SKM-1 treated with dmso at 0.1 percent for 144 hours (cell line): ENCODE measurements at regions not wholly inside any gene's neighbourhood (a gene's known extent, or its start where the extent isn't known, plus 50 kb on each side); places are given as distances from the start of the nearest gene placed in this dataset.
A peak's percentile ranks its signal among the peaks of the same experiment; 100 is the strongest.
"Not testable (repeated sequence)": the region's sequence is repeated elsewhere in the genome, so short reads cannot be mapped to it uniquely, and the experiment has no call there.

Source experiments
- DNase-seq: peaks from one replicate; lab custom pipeline; 2025; ENCODE audit not compliant: unreplicated experiment; lab: John Stamatoyannopoulos, UW

DNA sequence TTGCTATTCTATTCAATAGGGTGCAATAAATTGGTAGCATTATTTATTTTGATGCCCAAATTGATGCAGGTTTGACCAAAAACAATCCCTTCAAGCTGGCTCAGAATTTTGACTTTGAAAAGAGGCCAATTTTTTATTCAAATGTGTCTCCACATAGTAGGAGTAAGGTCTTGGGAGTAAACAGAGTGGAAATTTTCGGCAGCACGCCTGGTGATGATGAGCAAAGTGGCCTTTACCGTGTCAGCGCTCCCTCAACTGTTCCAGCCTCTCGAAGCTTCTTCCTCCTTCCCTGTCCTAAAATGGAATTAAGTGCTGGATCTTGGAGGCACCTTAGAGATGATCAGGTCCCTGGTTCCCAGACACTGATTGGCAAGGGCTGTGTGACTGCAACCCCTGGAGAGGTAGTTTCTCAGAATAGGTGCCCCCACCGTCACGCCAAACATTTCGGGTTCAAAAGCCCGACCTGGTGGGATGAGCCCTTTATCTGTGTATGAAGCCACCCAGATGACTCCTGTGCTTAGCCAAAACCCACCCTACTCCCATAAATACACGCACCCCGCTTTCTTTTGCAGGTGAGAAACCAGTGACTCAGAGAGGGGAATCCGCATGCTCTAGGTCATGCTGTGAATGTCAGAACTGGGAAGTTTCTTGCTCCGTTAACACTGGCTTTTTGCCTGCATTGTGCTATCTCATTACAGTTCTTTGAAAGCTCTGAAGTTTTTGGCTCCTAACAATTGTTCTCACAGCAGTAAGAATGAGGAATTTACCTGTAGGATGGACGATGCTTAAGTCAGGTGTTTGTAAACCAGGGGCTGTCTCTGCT lies 89.1 kb downstream of the CRYGS start:
- no peak for DNase-seq

DNA sequence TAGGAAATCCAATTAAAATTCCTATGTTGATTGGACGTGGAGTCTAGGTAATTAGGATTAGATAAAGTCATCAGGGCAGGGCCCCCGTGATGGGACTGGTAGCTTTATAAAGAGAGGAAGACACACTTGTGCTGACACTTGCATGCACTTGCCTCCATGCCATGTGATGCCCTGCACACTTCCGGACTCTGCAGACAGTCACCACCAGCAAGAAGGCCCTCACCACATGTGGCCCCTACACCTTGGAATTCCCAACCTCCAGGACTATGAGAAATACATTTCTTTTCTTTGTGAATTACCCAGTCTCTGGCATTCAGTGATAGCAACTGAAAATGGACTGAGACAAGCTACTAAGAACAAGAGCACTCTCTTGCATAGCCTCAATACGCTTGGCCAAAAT lies 90.6 kb downstream of the CRYGS start:
- no peak for DNase-seq

DNA sequence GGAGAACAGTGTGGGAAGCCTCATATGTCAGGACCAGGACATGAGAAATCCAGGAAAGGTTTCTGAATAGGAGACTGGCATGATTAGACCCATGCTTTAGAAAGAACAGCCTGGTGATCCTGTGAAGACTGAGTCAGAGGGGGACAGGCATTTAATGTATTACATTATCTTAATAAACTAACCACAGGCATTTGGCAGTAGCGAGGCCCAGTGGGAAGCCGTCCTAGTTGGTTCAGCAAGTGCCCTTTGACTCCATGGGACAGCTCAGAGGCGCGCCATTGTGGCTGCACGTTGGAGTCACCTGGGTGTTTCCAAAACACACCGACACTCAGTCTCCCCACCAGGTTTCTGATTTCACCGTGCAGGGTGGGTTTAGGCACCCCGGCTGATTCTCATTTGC lies 90.5 kb upstream of the DGKG start:
- DNase-seq: no peak

DNA sequence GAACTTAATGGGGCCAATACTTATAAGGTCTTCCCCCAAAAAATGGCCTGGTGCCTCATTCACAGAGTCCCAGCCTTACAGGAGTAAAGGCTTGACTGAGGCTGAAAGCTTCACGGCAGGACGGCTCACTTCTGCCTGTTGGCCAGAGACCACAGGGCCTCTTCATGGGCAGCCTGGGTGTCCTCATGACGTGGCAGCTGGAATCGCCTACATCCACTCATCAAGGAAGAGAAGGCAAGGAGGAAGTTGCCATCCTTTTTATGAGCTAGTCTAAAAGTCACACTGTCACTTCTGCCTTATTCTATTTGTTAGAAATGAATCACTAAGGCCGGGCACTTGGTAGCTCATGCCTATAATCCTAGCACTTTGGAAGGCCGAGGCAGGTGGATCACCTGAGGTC lies 89.3 kb upstream of the DGKG start:
- DNase-seq: no peak

DNA sequence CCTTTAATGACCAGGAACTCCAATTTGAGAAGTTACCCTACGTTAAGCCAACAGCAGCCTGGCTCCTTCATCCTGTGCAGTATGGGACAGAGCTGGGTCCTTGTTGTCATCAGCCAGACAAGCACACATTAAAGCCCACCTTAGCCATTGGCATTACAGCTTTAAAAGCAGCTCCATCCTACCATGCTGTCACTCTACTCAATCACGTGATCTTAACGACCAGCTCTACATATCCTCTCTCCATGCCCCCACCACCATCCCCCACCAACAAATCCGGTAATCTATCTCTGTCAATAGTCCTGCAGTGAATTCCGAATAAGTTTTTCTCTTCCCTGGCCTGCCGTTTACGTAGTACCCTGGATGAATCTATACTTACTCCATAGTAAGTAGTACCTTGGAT lies 82.9 kb upstream of the DGKG start:
- no peak for DNase-seq

DNA sequence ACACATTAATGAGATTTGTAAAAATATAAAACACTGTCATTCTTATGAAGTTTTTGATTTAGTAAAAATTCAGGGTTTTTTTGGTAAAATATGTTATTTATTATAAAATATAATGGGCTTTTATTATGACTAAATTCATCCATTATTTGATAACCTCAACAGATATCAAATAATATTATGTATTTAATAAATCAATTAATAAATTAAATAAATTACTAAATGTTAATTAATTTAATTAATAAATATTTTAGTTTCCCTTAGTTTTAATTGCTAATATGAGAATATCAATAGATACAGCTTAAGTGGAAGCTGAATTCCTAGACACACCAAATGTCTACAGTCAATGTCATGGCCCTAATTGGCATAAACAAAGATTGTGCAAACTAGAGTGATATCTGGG lies 82.3 kb upstream of the DGKG start:
- DNase-seq: no peak

DNA sequence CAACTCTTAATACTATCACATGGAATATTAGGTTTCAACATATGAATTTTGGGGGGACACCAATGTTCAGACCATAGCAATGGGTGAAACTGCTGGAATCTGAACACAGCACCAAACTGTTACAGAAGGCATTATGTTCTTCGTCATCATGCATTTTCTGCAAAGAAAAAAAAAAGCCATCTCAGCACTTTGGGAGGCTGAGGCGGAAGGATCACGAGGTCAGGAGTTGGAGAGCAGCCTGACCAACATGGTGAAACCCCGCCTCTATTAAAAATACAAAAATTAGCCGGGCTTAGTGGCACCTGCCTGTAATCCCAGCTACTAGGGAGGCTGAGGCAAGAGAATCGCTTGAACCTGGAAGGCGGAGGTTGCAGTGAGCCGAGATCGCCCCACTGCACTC lies 80.9 kb upstream of the DGKG start:
- DNase-seq: not testable (repeated sequence)

DNA sequence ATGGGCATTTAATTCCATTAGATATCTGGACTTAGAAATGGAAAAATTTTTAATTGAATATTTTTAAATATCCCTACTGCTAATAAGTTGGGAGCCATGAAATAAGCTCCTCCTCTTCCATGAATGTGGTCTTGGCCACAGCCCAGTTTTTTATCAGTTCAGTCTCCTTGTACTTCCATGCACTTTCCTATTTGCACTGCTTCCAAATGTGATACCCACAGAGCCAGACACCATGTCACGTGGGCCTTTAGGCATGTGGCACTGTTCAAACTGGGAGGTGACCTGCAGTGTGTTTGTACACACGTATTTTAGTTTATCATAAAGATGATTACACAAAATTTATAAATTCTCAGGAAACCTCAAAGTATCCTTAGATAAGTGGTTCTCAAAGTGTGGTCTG lies 80.1 kb upstream of the DGKG start:
- DNase-seq: no peak

DNA sequence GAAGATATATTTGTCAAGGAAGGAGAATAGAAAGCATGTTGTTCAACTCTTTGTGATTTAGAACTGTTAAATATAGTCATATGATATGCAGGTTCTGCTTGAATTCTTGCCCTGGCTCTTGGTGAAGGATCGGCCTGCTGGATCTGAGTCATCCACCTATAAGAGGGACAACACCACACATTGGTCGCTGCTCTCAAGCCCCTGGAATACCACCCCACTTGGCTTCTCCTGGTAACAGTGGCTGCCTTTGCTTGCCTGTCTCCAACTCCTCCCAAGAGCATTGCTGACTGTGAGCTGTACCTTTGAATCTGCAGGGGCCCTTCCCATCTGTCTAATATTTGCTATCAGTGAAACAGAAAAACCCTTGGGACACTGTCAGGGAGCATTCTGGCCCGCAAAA lies 78.9 kb upstream of the DGKG start:
- DNase-seq: no peak

DNA sequence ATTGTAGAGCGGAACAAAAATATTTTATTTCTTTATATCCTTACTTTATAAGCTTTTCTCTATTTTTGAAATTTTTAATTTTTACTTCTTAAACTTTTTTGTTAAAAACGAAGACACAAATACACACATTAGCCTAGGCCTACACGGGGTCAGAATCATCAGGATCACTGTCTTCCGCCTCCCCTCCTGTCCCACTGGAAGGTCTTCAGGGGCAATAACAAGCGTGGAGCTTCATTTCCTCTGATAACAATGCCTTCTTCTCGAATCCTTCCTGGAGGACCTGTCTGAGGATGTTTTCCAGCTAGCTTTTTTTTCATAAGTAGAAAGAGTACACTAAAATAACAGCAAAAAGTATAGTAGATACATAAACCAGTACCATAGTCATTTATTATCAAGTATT lies 77.7 kb upstream of the DGKG start:
- DNase-seq: no peak

DNA sequence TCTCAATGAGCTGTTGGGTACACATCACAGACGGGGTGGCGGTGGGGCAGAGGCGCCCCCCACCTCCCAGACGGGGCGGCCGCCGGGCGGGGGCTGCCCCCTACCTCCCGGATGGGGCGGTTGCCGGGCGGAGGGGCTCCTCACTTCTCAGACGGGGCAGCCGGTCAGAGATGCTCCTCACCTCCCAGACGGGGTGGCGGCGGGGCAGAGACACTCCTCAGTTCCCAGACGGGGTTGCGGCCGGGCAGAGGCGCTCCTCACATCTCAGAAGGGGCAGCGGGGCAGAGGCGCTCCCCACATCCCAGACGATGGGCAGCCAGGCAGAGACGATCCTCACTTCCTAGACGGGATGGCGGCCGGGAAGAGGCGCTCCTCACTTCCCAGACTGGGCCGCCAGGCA lies 73.3 kb upstream of the DGKG start:
- not testable (repeated sequence) for DNase-seq

DNA sequence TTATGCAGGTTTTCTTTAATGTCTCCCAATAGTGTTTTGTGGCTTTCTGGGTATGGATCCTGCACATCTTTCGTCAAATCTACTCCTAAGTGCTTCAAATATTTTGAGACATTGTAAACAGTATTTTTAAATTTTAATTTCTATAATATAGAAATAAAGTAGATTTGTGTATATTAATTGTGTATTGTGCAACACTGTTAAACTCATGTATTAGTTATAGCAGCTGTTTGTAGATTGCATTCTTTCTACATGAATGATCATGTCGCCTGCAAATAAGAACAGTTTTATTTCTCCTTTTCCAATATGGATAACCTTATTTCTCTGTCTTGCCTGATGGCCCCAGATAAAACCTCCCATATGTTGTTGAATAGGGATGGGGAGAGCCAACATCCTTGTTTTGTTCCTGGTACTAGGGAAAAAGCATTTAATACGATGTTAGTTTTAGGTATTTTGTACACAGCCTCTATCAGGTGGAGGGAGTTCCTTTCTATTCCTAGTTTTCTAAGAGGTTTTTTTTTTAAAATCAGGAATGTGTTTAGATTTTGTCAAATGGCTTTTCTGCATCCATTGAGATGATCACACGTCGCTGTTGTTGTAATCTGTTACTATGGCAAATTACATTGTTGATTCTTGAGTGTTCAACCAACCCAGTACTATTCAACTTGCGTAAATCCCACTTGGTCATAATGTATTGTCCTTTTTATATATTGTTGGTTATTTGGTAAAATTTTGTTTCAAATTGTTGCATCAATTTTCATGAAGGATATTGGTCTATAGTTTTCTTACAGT lies 71.1 kb upstream of the DGKG start:
- no peak for DNase-seq

DNA sequence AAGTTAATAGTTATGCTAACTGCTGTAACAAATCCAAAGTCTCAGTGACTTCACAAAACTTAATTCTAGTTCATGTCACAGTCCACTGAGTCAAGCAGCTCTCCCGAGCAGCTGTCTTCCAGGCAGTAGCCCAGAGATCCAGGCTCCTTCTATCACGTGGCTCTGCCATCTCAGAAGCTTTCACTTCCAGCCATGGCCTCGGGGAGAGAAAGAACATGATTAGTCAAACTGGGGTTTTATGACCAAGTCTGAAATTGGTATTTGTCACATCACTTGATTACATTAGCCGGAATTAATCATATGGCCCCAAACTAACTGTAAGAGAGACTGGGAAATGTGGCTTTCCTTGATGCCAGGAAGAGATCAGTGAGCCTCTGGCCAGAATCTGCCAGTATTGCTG lies 70.2 kb upstream of the DGKG start:
- no peak for DNase-seq

DNA sequence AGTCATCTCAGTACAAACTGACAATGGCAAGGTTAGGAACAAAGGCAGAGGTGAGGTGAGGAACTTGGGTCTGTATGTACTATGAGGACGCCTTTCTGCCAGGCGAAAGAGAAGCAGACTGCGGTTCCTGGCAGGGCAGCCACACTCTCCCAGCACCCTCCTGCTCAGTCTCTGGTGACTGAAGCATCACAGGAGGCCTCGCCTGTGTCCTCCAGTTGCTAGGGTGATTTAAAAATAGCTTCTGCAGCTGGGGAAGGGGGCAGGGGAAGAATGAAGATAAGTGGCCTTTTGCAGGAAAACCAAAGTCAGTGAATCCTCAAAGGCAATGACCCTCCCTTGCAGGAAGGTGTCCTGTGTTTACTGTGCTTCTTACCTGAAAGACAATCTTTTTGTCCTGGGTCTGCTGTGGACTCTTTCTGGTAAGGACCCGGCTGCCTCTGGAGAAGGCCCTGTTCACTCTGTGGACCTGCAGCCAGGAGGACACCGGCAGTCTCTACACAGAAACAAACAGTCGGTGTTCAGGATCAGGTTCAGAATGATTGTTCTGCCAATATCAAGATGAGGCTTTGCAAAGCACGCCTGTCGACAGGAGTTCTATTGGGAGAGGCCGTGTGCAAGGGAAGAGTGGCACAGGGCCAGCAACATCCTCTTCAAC lies 65.7 kb upstream of the DGKG start:
- no peak for DNase-seq

DNA sequence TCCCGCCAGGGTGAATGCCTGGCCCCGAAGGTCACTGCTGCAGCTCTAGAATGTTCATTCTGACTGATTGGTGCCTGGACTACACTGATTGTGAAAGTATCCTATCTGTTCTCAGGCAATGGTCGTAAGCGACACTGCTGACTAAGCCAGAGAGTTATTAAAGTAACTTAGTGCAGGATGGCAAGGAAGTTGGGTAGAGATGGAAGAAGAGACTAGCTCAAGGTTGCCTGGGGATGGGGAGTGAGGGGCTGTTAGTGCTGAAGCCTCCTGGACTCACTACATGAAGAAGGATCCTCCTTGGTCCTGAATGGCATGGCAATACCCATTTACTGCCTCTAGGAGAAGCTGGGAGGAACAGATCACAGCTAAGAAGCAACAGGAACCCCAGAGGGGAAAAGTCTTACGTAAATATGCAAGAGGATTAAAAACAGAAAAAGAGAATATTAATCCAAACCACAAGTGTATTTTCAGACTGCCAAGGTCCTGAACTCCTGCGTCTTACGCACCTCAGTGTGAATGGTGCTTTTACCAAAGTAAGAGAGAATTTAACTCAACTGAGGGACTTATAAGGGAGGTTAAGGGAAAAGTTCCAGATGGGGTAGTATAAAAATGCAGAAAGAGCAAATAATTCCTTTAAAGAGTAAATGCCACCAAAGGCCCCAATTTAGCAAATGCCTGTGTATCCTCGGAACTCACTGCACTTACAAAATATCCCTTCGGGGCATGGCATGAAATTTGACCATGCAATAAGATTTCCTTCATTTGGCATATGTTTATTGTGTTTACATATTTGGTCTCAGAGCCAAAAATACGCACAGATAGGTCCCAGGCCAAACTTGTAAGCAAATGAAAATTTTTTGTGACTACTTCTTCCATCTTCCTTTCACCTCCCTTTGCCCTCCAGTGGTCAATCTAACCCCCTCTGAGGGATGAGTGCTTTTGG lies 64.0 kb upstream of the DGKG start:
- DNase-seq: peak; percentile 50

DNA sequence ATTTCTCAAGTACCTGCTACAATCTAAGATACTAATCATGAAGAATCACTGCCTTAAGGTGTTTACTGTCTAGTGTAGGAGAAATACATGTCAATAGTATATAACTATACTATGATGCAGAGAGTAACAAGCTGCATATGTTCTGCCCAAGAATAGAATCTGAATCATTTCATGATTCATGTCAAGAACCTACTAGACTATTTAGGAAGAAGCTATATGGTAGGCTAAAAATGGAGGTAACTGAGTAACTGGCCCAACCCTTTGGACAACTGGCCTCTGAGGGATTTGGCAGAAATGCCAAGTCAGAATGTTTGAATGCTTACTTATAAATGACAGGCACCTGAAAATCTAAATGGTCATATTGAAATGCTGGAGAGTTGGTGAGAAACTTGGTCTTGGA lies 59.9 kb upstream of the DGKG start:
- DNase-seq: no peak

DNA sequence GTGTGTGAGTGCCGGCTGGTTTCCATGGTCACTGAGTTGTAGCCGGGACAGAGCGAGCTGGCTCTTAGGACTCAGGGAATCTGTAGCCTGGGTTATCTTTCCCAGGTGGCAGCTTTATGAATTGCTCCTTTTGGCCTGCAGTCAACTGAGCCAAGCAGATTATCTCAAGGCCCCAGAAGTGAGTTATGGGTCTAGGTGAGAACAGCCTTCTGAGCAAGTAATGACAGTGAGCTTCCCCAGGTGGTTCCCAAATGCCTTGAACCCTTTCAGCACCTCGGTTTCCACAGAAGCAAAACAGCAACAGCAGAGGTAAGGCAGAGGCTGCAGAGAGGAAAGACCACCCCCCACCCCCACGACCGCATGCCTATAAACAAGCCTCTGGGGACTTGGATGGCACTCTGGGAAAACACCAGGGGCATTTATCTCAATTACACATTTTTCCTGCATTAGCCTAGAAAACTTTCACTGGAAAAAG lies 56.7 kb upstream of the DGKG start:
- DNase-seq: no peak

DNA sequence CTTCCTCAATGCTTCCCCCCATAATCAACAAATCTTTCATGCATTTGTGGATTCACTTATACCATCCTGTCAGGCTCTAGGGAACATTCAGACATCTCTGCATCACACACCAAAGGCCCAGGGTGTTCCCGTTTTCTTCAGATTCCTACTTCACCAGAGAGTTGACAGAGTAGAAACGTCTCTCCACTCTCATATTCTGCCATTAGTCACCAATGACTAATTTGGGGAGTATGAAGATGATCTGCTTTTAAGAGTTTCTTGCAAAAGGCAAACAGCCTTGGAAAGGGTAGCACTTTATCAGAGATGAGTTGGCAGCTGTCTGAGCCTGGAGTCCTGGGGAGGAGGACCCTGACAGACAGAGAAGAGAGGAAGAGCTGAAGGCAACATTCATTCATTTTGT lies 55.8 kb upstream of the DGKG start:
- no peak for DNase-seq

DNA sequence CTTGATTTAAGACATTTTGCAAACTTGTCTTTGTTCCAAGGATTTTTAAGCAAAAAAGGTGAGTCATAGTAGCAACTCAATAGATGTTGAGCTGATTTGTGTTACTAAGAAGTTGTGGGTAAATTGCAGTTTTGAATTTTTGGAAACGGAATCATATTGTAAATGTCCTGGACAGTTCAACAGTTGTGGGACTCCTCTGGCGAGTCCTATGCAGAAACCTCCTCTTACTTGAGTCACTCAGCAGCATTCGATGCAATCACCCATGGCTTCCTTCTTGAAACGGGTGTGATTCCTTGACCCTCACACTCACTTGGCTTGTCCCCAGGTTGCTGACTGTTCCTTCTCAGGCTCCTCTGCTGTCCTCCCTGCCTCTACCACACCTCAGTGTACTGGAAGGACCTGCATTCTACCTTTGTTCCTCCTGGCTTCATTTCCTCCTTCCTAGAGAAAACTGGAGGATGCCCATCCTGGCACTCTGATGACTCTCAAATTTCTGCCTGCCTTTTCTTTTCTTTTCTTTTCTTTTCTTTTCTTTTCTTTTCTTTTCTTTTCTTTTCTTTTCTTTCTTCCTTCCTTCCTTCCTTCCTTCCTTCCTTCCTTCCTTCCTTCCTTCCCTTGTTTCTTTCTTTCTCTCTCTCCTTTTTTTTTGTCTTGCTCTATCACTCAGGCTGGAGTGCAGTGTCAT lies 52.8 kb upstream of the DGKG start:
- DNase-seq: no peak
